RWPE2 (cell line): ENCODE measurements at regions not wholly inside any gene's neighbourhood (a gene's known extent, or its start where the extent isn't known, plus 50 kb on each side); places are given as distances from the start of the nearest gene placed in this dataset.

Source experiments
- ATAC-seq: fragments of 200-7000 bp; cut with Tn5 transposase; 3 replicates; pipeline ENCODE4 v1.9.1; 2021; ENCODE audit warnings: low read depth
- DNase-seq: peaks from one replicate; pipeline ENCODE4 v3.0.0-alpha.2; 2020; ENCODE audit warnings: low spot score
- H3K27ac ChIP-seq: fragments of 450-650 bp; 2 replicates; pipeline ENCODE4 v1.5.1; 2017; ENCODE audit warnings: mild to moderate bottlenecking; ENCODE audit not compliant: poor library complexity, severe bottlenecking
- H3K27me3 ChIP-seq: fragments of 250-450 bp; sonication (Bioruptor Pico); 2 replicates; pipeline ENCODE4 v1.5.1; 2021; ENCODE audit warnings: mild to moderate bottlenecking, moderate library complexity; ENCODE audit not compliant: insufficient read depth, poor library complexity, severe bottlenecking
- H3K36me3 ChIP-seq: fragments of 250-450 bp; sonication (Bioruptor Pico); 2 replicates; pipeline ENCODE4 v1.5.1; 2020; ENCODE audit warnings: low read depth, mild to moderate bottlenecking, moderate library complexity
- H3K4me1 ChIP-seq: fragments of 250-450 bp; sonication (Bioruptor Pico); 2 replicates; pipeline ENCODE4 v1.5.1; 2021; ENCODE audit warnings: mild to moderate bottlenecking, moderate library complexity; ENCODE audit not compliant: insufficient read depth, poor library complexity, severe bottlenecking
- H3K4me3 ChIP-seq: fragments of 250-450 bp; sonication (Bioruptor Pico); 2 replicates; pipeline ENCODE4 v1.5.1; 2021; ENCODE audit warnings: mild to moderate bottlenecking, moderate library complexity; ENCODE audit not compliant: severe bottlenecking
- H3K9me3 ChIP-seq: fragments of 250-450 bp; sonication (Bioruptor Pico); 2 replicates; pipeline ENCODE4 v1.5.1; 2021; ENCODE audit warnings: mild to moderate bottlenecking, moderate library complexity; ENCODE audit not compliant: severe bottlenecking
- CTCF ChIP-seq: fragments of 450-650 bp; IDR thresholded peaks from one replicate; pipeline ENCODE4 v1.5.1; 2017; ENCODE audit warnings: mild to moderate bottlenecking, moderate library complexity; ENCODE audit not compliant: poor library complexity, severe bottlenecking

DNA sequence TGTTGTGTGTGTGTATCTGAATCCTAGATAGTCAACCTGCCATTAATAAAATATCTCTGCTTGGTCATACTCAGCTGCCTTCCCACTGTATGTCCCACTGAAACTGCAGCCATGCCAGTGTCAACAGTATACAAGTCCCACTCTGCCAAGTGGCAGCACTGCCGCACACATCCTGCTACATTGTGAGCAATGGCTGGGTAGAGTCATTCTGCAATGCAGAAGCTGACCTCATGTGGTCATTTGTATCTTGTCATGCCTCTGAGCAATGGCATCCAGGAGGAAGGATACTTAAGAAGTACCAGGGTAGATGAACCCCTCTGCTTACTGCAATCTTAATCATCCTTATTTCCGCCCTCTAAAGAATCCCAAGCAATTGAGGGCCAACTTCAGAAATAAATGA, 302.2 kb upstream of the DDX18 start:
- ATAC-seq (no peak; the same call in 2 of the 3 replicates), DNase-seq (no peak)
- Histone ChIP-seq H3K36me3 (no peaks in the 10 kb centered on the region), H3K4me1 (no peaks in the 10 kb centered on the region), H3K27ac (no peak overlapping the region), H3K27me3 (no peaks in the 10 kb centered on the region), H3K9me3 (no peaks in the 10 kb centered on the region), H3K4me3 (no peak overlapping the region)
- TF ChIP-seq CTCF, result no peak

DNA sequence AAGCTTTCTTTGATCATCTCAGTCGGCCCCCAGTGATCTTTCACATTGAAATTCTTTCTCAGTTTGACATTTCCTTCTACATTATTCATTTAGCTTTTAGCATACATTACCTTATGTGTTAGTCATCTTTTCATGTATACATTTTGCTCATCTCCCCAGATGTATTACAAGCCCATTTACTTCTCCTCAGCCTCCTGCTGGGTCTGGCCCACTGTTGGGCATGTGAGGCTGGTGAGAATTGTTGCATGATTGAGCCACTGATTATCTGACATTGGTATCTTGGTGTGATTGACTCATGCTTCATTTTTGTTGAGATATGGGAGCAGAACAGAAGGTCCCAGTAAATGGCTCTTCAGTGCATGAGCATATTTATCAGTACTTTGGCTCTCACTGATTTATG, 300.1 kb upstream of the DDX18 start:
- Histone ChIP-seq H3K4me3 (no peak overlapping the region), H3K27me3 (no peaks in the 10 kb centered on the region), H3K36me3 (no peaks in the 10 kb centered on the region), H3K4me1 (no peaks in the 10 kb centered on the region), H3K27ac (no peak overlapping the region), H3K9me3 (no peaks in the 10 kb centered on the region)
- no peak for TF ChIP-seq CTCF
- no peak for ATAC-seq
- DNase-seq, result no peak

DNA sequence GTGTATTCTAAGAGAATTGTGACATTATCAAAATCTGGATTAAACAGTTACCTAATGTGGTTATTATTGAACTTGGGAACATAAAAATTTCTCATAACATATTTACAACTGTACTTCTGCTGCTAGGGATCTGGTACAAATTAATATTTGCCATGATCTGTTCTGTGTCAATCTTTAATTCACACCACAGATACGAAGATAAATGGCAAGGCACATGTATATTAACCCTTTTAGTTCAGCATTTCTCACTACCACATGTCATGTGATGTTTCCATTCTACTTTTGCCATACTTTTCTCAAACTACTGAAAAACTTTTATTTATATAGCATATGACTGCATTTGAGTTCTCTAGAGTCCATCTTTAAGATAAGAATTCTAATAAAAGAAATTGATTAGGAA, 295.3 kb upstream of the DDX18 start:
- Histone ChIP-seq H3K9me3 (no peaks in the 10 kb centered on the region), H3K27me3 (no peaks in the 10 kb centered on the region), H3K4me3 (no peak overlapping the region), H3K27ac (no peak overlapping the region), H3K4me1 (peaks cover 5% of the 10 kb centered on the region), H3K36me3 (no peaks in the 10 kb centered on the region)
- no peak for DNase-seq
- no peak for ATAC-seq
- no peak for TF ChIP-seq CTCF

GRCh38 chr2:117519721-117520120, 294.8 kb upstream of the DDX18 start:
- no peaks in the 10 kb centered on the region for H3K9me3 ChIP-seq
- ATAC-seq (no peak), DNase-seq (no peak)
- no peak for TF ChIP-seq CTCF
- no peaks in the 10 kb centered on the region for H3K36me3 ChIP-seq
- peaks cover 5% of the 10 kb centered on the region for H3K4me1 ChIP-seq
- no peak overlapping the region for H3K4me3 ChIP-seq
- H3K27me3 ChIP-seq, result no peaks in the 10 kb centered on the region
- H3K27ac ChIP-seq, result no peak overlapping the region

GRCh38 chr2:117523267-117523666, 291.2 kb upstream of the DDX18 start:
- DNase-seq (no peak), ATAC-seq (peak; percentile 77)
- H3K4me1 ChIP-seq, result peaks cover 5% of the 10 kb centered on the region
- no peaks in the 10 kb centered on the region for H3K36me3 ChIP-seq
- no peak for TF ChIP-seq CTCF
- no peaks in the 10 kb centered on the region for H3K9me3 ChIP-seq
- no peak overlapping the region for H3K27ac ChIP-seq
- H3K4me3 ChIP-seq, result no peak overlapping the region
- no peaks in the 10 kb centered on the region for H3K27me3 ChIP-seq
